ENCODE measurements at regions not wholly inside any gene's neighbourhood (a gene's known extent, or its start where the extent isn't known, plus 50 kb on each side); places are given as distances from the start of the nearest gene placed in this dataset.

- Histone ChIP-seq H3K56ac (ENCODE audit: insufficient read length, low read depth, low read length) (no peak overlapping the region), H2AFZ (ENCODE audit: low read length) (no peak overlapping the region), H4K8ac (replicated peaks; ENCODE audit: insufficient read length, low read depth, low read length) (no peak overlapping the region), H3K4me1 (ENCODE audit: insufficient read depth, low read length) (no peaks in the 10 kb centered on the region), H3K79me2 (ENCODE audit: insufficient read depth, low read length) (no peaks in the 10 kb centered on the region), H4K20me1 (ENCODE audit: control insufficient read depth, insufficient read depth, insufficient read length) (no peaks in the 10 kb centered on the region), H3K27ac (ENCODE audit: insufficient read length, low read depth, low read length) (no peak overlapping the region), H4K5ac (ENCODE audit: insufficient read length, low read depth, low read length) (no peak overlapping the region), H2BK5ac (ENCODE audit: insufficient read length, low read length) (no peak overlapping the region), H3K27me3 (ENCODE audit: insufficient read depth, low read length) (no peaks in the 10 kb centered on the region), H3K79me1 (ENCODE audit: insufficient read depth, low read depth, low read length, poor library complexity, severe bottlenecking) (no peaks in the 10 kb centered on the region), H3T11ph (ENCODE audit: low read length) (no peak overlapping the region), H3K4me2 (ENCODE audit: insufficient read depth, insufficient read length, low read length) (no peak overlapping the region), H3K9ac (ENCODE audit: extremely low read depth, insufficient read length, low read length) (no peak overlapping the region), H3K23me2 (ENCODE audit: insufficient read length, low read depth, low read length, poor library complexity, severe bottlenecking) (no peaks in the 10 kb centered on the region), H2BK12ac (ENCODE audit: insufficient read length, low read depth, low read length) (no peak overlapping the region), H3K14ac (ENCODE audit: insufficient read depth, low read length) (no peak overlapping the region), H3K4ac (ENCODE audit: low read depth, low read length) (no peak overlapping the region), H3K9me3 (ENCODE audit: control insufficient read depth, low read depth, low read length) (no peaks in the 10 kb centered on the region), H3K18ac (ENCODE audit: insufficient read length, low read depth, low read length) (no peak overlapping the region), H3K23ac (ENCODE audit: insufficient read length, low read depth, low read length) (no peak overlapping the region), H4K91ac (ENCODE audit: insufficient read length, low read depth, low read length) (no peak overlapping the region), H2BK20ac (ENCODE audit: low read depth, low read length, poor library complexity, severe bottlenecking) (no peak overlapping the region), H2BK120ac (ENCODE audit: low read depth, low read length, poor library complexity, severe bottlenecking) (no peak overlapping the region), H2AK5ac (ENCODE audit: insufficient read length, low read length) (no peak overlapping the region), H2BK15ac (ENCODE audit: low read depth, low read length) (no peak overlapping the region)
- Mint-ChIP-seq H3K4me1 (peaks cover 9 to 11% of the 10 kb centered on the region in 2 experiments), H3K36me3 (ENCODE audit: insufficient read depth in 1 of 3, low read depth in 3 of 3) (peaks cover 3 to 4% (median 4%) of the 10 kb centered on the region in 3 experiments; a peak in 6 of 7 replicates), H3K9me3 (peaks cover 4 to 10% of the 10 kb centered on the region in 2 experiments), H3K27ac (peak overlapping the region in 1 of 3 experiments; percentile 44; a peak in 1 of 7 replicates), H3K27me3 (ENCODE audit: low read depth) (no peaks in the 10 kb centered on the region), H3K4me3 (no peak overlapping the region)
- TF ChIP-seq CTCF (conservative IDR thresholded peaks at IDR 0.05) = no peak
- DNase-seq = no peak
- WGBS (ENCODE audit: extremely low coverage, insufficient read length, low lambda C conversion rate) = no CpG with 5 or more reads among the region's 13 CpGs
These were observed 155.1 kb upstream of the ZNF462 start for GRCh38 chr9:106707738-106708474.

Measured in H9 (cell line).